ENCODE measurements at regions not wholly inside any gene's neighbourhood (a gene's known extent, or its start where the extent isn't known, plus 50 kb on each side); places are given as distances from the start of the nearest gene placed in this dataset.

- H3K9me3 Mint-ChIP-seq (ENCODE audit: unreplicated experiment) = no peaks in the 10 kb centered on the region
- TF ChIP-seq CTCF (IDR thresholded peaks at IDR 0.05; ENCODE audit: partially characterized antibody, unreplicated experiment) = no peak
- peaks cover 15% of the 10 kb centered on the region for H3K4me1 Mint-ChIP-seq (ENCODE audit: low read depth, unreplicated experiment)
- H3K4me3 Mint-ChIP-seq (ENCODE audit: unreplicated experiment) = no peak overlapping the region
- H3K36me3 Mint-ChIP-seq (ENCODE audit: unreplicated experiment) = no peaks in the 10 kb centered on the region
- DNase-seq = no peak
- no peaks in the 10 kb centered on the region for H3K27me3 Mint-ChIP-seq (ENCODE audit: unreplicated experiment)
- H3K27ac Mint-ChIP-seq (ENCODE audit: unreplicated experiment) = no peak overlapping the region
Observed at GRCh38 chr4:23062188-23062587, 369.5 kb downstream of the GBA3 start.

GRCh38 chr4:23061431-23061830, 368.7 kb downstream of the GBA3 start:
- Mint-ChIP-seq H3K9me3 (ENCODE audit: unreplicated experiment) (no peaks in the 10 kb centered on the region), H3K27ac (ENCODE audit: unreplicated experiment) (no peak overlapping the region), H3K27me3 (ENCODE audit: unreplicated experiment) (no peaks in the 10 kb centered on the region), H3K36me3 (ENCODE audit: unreplicated experiment) (no peaks in the 10 kb centered on the region), H3K4me1 (ENCODE audit: low read depth, unreplicated experiment) (peaks cover 15% of the 10 kb centered on the region), H3K4me3 (ENCODE audit: unreplicated experiment) (no peak overlapping the region)
- no peak for TF ChIP-seq CTCF (IDR thresholded peaks at IDR 0.05; ENCODE audit: partially characterized antibody, unreplicated experiment)
- DNase-seq = no peak

GRCh38 chr4:23060776-23061175, 368.0 kb downstream of the GBA3 start:
- TF ChIP-seq CTCF (IDR thresholded peaks at IDR 0.05; ENCODE audit: partially characterized antibody, unreplicated experiment) = no peak
- DNase-seq = no peak
- no peaks in the 10 kb centered on the region for H3K36me3 Mint-ChIP-seq (ENCODE audit: unreplicated experiment)
- no peaks in the 10 kb centered on the region for H3K27me3 Mint-ChIP-seq (ENCODE audit: unreplicated experiment)
- H3K9me3 Mint-ChIP-seq (ENCODE audit: unreplicated experiment) = no peaks in the 10 kb centered on the region
- H3K4me3 Mint-ChIP-seq (ENCODE audit: unreplicated experiment) = no peak overlapping the region
- peaks cover 15% of the 10 kb centered on the region for H3K4me1 Mint-ChIP-seq (ENCODE audit: low read depth, unreplicated experiment)
- no peak overlapping the region for H3K27ac Mint-ChIP-seq (ENCODE audit: unreplicated experiment)

GRCh38 chr4:23058165-23058776, 365.5 kb downstream of the GBA3 start:
- Mint-ChIP-seq H3K27ac (ENCODE audit: unreplicated experiment) (peak overlapping the region; percentile 60), H3K4me1 (ENCODE audit: low read depth, unreplicated experiment) (peaks cover 15% of the 10 kb centered on the region), H3K36me3 (ENCODE audit: unreplicated experiment) (no peaks in the 10 kb centered on the region), H3K27me3 (ENCODE audit: unreplicated experiment) (no peaks in the 10 kb centered on the region), H3K4me3 (ENCODE audit: unreplicated experiment) (no peak overlapping the region), H3K9me3 (ENCODE audit: unreplicated experiment) (no peaks in the 10 kb centered on the region)
- TF ChIP-seq CTCF (IDR thresholded peaks at IDR 0.05; ENCODE audit: partially characterized antibody, unreplicated experiment) = no peak
- DNase-seq = no peak

- DNase-seq = no peak
- Mint-ChIP-seq H3K9me3 (ENCODE audit: unreplicated experiment) (no peaks in the 10 kb centered on the region), H3K4me3 (ENCODE audit: unreplicated experiment) (no peak overlapping the region), H3K27me3 (ENCODE audit: unreplicated experiment) (peaks cover 1% of the 10 kb centered on the region), H3K4me1 (ENCODE audit: low read depth, unreplicated experiment) (no peaks in the 10 kb centered on the region), H3K27ac (ENCODE audit: unreplicated experiment) (no peak overlapping the region), H3K36me3 (ENCODE audit: unreplicated experiment) (no peaks in the 10 kb centered on the region)
- no peak for TF ChIP-seq CTCF (IDR thresholded peaks at IDR 0.05; ENCODE audit: partially characterized antibody, unreplicated experiment)
Observed at GRCh38 chr4:23041501-23041900, 348.8 kb downstream of the GBA3 start.
